ENCODE measurements at regions not wholly inside any gene's neighbourhood (a gene's known extent, or its start where the extent isn't known, plus 50 kb on each side); places are given as distances from the start of the nearest gene placed in this dataset.

GRCh38 chr11:131025020-131025419 is 108.7 kb upstream of the SNX19 start (continued):
- TF ChIP-seq ZNF592 (IDR thresholded peaks at IDR 0.05) (no peak), CTCF (IDR thresholded peaks at IDR 0.05 in 2 of 3, conservative IDR thresholded peaks at IDR 0.05 in 1 of 3; ENCODE audit: control insufficient read depth in 2 of 3, extremely low read depth in 1 of 3, insufficient read depth in 1 of 3, low read depth in 3 of 3, low read length in 3 of 3) (peak; percentile 33 to 44 (median 34); a peak in 4 of 6 replicates), GABPA (IDR thresholded peaks at IDR 0.05; ENCODE audit: low read depth) (no peak)

- ChIA-PET RAD21 (ENCODE audit: unreplicated experiment) (interaction anchor here (1.8 kb wide), 1 partner anchor 39 kb away, joined by 5 read pairs; no protein-coding TSS in a partner anchor), CTCF (interaction anchor here (0.9 to 1.5 kb wide), 5 partner anchors 11 to 649 kb away, joined by 3 to 4 read pairs (median 3); no protein-coding TSS in a partner anchor), POLR2A (no interaction called here), SMC1A (ENCODE audit: uncharacterized antibody, unreplicated experiment) (interaction anchor here (1.2 to 1.4 kb wide), 2 partner anchors 10 to 189 kb away, joined by 3 to 5 read pairs; no protein-coding TSS in a partner anchor)
- Histone ChIP-seq H3K9me3 (replicated peaks; ENCODE audit: control insufficient read depth, insufficient read depth, low read length) (no peaks in the 10 kb centered on the region; the same call in 2 of the 3 replicates), H3K4me2 (ENCODE audit: control insufficient read depth, insufficient read depth) (no peak overlapping the region; the same call in 1 of the 2 replicates), H3K27me3 (replicated peaks in 1 of 2; ENCODE audit: control insufficient read depth in 2 of 2, insufficient read depth in 2 of 2, low read length in 1 of 2) (peaks cover 0 to 4% of the 10 kb centered on the region in 2 experiments; a peak in 2 of 4 replicates), H4K20me1 (ENCODE audit: control insufficient read depth, insufficient read depth) (no peaks in the 10 kb centered on the region), H3K79me2 (ENCODE audit: control insufficient read depth, insufficient read depth, low read length) (no peaks in the 10 kb centered on the region), H3K9ac (ENCODE audit: control insufficient read depth, insufficient read depth, low read length) (no peak overlapping the region), H3K27ac (ENCODE audit: control insufficient read depth, insufficient read depth) (no peak overlapping the region), H3K36me3 (ENCODE audit: control insufficient read depth in 2 of 2, insufficient read depth in 2 of 2, low read length in 1 of 2) (no peaks in the 10 kb centered on the region), H3K4me3 (no peak overlapping the region), H2AFZ (ENCODE audit: control insufficient read depth, low read depth, low read length) (no peak overlapping the region), H3K4me1 (ENCODE audit: control insufficient read depth, insufficient read depth, low read length) (peaks cover 5% of the 10 kb centered on the region; the same call in 1 of the 2 replicates)
- BruUV-seq (replicated peaks): no TSS peak
- 9% methylated on average over 7 of the region's 7 CpGs for WGBS (ENCODE audit: insufficient coverage, insufficient replicate concordance, low lambda C conversion rate, missing lambda C conversion rate)
- intact Hi-C loops (cut with micrococcal nuclease; ENCODE audit: unreplicated experiment) (no loop called here), in situ Hi-C loops (cut with MboI) (no loop called here)
- no peak for FAIRE-seq
- peak; percentile 28 for DNase-seq (ENCODE audit: low read depth, low spot score)
- ATAC-seq: peak; percentile 69
- TF ChIP-seq SREBF1 (IDR thresholded peaks at IDR 0.05; ENCODE audit: low read length): no peak
- no peak for TF ChIP-seq CHD1 (IDR thresholded peaks at IDR 0.05; ENCODE audit: low read depth, low read length)
- TF ChIP-seq ZNF687 (IDR thresholded peaks at IDR 0.05): no peak
- TF ChIP-seq ATF7 (IDR thresholded peaks at IDR 0.05; ENCODE audit: low read depth): 0 out of 2 replicates have a peak, but pooled peaks have one; percentile 40
- TF ChIP-seq IRF3 (IDR thresholded peaks at IDR 0.05): no peak
- no peak for TF ChIP-seq NFYB (IDR thresholded peaks at IDR 0.05; ENCODE audit: insufficient read depth, low read depth, low read length)
Observed at GRCh38 chr11:131025421-131026125, 109.3 kb upstream of the SNX19 start.

Data from GM12878 (cell line).